Right lobe of liver (tissue), 4 donors: ENCODE measurements at regions not wholly inside any gene's neighbourhood (a gene's known extent, or its start where the extent isn't known, plus 50 kb on each side); places are given as distances from the start of the nearest gene placed in this dataset.

Source experiments
- CTCF ChIP-seq, 4 donors: fragments of 200-600 bp in 3 of 4; fragments of 450-650 bp in 1 of 4; IDR thresholded peaks; one replicate each; pipeline versions ENCODE4 v1.5.1 to v1.8.0; 2016 to 2022; ENCODE audit warnings: antibody characterized with exemption in 4 of 4, mild to moderate bottlenecking in 2 of 4
- POLR2A ChIP-seq: fragments of 450-650 bp; IDR thresholded peaks from one replicate; pipeline ENCODE4 v1.6.1; 2017; ENCODE audit warnings: antibody characterized with exemption, mild to moderate bottlenecking
- donor health status: DM: no; HTN: no; CAD: no.
- donor health status: DM: no; HTN: no; CAD: no.
- donor health status: DM: no; HTN: yes; CAD: no.

- peak in 1 of 4 donors; percentile 13 for TF ChIP-seq CTCF (IDR thresholded peaks at IDR 0.05)
- TF ChIP-seq POLR2A = no peak
Observed at GRCh38 chr14:44369401-44370123, 137.5 kb downstream of the FSCB start.
